ENCODE measurements at regions not wholly inside any gene's neighbourhood (a gene's known extent, or its start where the extent isn't known, plus 50 kb on each side); places are given as distances from the start of the nearest gene placed in this dataset.
"Not testable (repeated sequence)": the region's sequence is repeated elsewhere in the genome, so short reads cannot be mapped to it uniquely, and the experiment has no call there.

DNA sequence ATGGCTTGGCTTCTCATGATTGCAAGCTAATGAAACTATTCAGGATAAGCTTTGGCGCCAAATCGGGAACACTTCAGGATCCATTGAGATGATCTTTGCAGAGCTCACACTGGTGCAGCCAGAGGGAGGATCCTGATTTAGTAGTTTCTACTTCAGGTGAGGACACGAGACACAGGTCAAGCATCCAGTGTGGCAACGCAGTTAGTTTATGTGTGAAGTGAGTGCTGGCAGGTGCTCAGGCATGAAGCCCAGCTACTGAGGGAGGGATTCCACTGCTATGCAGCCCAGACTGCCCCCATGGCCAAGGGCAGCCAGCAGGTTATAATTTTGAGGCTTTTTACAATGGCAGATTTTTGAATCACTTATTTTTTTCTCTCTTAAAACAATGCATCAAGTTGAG is 113.5 kb upstream of the PCED1B start:
- DNase-seq: no peak
- intact Hi-C loops (cut with DNase I): no loop called here

DNA sequence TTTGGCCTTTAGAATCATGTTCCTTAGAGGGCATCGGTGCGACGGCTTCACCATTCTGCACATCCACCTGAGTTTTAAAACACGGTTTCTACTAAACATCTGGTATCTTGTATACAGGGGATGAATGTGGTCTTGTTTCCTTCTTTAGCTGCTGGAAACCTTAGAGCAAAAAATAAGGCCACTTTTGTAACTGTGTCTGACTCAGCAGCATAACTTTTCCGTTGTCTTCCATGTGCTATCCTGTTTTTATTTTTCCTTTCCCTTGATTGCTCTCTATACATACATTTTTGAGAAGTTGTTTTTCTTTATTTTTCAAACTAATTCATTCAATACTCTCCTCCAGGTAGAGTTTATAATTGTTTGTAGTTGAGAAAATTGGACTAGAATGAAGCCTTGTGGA is 108.8 kb upstream of the PCED1B start:
- intact Hi-C loops (cut with DNase I): no loop called here
- no peak for DNase-seq

- DNase-seq; intact Hi-C loops (cut with DNase I): not testable (repeated sequence)
These were observed 105.5 kb upstream of the PCED1B start for GRCh38 chr12:46973937-46974336.

DNA sequence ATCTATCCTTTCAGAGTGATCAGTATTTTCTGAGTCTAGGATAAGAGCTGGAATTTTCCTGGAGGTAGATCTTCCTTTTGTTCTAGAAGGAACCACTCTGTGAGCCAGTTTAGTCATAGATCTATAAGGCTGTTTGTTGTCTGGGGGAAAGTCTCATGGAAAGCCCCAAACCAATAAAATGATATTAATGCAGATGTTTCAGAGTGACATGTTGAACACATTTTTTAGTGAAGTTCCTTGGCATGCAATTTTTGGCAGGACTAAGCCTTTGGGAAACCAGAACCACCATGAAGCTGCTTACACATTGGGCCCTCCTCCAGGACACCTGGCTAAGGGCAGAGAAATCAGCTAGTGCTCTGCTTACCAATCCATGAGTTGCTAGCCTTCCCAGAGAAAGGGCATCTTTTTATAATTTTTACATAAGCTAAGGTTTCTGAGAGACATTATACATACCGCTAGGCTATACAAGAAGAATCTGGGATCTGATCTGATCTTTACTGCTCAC is 101.5 kb upstream of the PCED1B start:
- intact Hi-C loops (cut with DNase I): no loop called here
- DNase-seq: no peak

DNA sequence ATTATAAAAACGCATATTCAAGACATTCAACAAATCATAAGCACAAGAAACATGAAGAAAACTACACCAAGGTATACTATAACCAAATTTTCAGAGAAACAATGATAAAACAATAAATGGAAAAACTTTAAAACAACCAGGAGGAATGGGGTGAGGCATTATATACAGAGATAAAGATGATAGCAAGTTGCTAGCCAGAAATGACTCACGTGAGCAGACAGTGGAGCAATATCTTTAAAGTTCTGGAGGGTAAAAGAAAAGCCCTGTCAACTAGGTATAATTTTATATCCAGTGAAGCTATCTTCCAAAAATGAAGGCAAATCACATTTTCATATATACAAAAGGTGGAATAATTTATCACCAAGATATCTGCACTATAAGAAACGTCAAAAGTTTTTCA is 97.8 kb upstream of the PCED1B start:
- intact Hi-C loops (cut with DNase I): no loop called here

DNA sequence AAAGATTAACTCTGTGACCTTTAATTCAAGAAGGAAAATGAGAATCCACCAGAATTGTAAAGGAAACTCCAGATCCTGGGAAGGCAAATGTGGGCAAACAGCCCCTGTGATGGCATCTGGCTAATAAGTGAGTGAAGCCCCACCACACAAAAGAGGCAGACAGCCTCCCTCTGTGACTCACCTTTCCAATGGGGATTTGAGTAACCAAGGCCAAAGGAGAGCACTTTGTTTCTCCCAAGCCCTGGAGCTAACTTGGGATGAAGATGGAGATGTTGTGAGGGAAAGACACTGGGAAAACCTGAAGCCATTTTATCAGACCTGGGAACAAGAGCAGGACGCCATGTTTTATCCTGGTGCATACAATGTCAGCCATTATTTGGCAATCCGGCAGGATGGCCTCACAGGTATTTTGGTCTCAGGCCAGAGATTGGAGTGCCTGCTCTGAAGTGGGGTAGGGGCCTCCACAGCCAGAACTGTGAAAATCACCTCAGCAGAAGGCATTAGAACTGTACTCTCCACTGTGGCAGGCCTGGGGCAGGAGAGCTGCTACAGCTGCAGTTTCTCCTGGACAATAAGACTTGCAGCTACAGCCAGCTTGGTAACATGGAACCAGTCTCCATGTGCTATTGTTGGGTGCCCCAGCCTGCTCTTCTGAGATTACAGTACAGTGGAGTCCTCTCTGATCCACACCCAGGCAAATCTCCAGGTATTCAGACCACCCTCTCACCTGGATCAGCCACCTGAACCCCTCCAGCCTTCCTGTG is 96.6 kb upstream of the PCED1B start:
- intact Hi-C loops (cut with DNase I): no loop called here
- DNase-seq: no peak

More for the DNA sequence above, 97.8 kb upstream of the PCED1B start:
- DNase-seq: no peak

DNA sequence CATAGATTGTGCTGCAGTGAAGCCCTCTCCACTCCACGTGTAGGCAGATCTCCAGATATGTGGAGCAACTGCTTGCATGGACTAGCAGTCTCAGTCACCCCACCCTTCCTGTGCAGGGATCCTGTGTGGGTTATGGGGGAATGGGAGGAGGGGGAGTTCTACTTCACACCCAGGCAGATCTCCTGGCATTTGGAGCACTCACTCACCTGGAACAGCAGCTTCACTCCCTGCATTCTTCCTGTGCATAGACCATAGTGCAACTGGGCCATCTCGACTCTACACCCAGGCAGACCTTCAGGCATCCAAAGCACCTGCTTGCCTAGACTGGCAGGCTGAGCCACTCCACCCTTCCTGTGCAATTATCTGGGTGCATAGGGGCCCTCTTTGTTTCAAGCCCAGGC is 96.0 kb upstream of the PCED1B start:
- DNase-seq: no peak
- intact Hi-C loops (cut with DNase I): no loop called here

DNA sequence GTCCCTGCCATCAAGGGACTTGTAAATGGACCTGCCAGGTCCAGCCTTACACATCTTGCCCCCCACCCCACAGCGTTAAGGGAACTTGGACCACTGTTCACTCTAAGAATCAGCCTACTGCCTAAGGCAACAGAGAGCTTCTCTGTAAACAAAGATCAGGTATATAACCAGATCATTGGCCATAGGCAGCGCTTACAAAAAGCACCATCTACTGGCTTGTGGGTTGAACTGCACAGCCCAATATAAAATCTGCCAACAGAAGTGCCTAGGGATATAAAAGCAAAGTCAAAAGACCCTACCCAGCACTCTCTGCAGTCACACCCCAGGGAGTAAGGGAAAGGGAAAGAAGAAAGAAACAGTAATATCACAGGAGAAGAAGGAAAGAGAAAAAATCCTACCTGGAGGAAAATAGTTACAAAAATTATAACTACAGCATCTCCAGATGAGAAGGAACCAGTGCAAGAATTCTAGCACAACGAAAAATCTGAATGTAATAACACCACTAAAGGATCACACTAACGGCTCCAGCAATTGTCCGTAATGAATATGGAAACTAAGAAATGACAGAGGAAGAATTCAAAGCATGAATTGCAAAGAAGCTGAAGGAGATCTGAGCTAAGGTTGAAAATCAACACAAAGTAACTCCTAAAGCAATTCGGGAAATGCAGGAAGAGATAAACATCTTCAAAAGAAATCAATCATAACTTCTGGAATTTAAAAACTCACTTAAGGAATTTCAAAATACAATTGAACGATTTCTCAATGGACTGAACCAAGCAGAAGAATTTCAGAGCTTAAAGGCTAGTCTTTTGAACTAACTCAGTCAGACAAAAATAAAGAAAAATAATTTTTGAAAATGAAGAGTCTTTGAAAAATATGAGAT is 95.2 kb upstream of the PCED1B start:
- peak in 22 of 42 donors; percentile 5 to 49 (median 21) for DNase-seq
- intact Hi-C loops (cut with DNase I): no loop called here

- intact Hi-C loops (cut with DNase I): no loop called here
- DNase-seq: no peak
These were observed 93.6 kb upstream of the PCED1B start for GRCh38 chr12:46985816-46986215.

- intact Hi-C loops (cut with DNase I); DNase-seq: not testable (repeated sequence)
These were observed 91.3 kb upstream of the PCED1B start for GRCh38 chr12:46988122-46988521.

DNA sequence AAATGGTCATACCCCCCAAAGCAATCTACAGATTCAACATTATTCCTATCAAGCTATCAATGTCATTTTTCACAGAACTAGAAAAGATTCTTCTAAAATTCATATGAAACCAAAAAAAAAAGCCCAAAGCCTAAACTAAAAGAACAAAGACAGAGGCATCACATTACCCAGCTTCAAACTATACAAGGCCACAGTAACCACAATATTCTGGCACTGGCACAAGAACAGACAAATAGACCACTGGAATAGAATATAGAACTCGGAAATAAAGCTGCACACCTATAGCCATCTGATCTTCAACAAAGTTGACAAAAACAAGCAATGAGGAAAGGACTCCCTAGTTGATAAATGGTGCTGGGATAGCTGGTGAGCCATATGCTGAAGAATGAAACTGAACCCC is 89.2 kb upstream of the PCED1B start:
- intact Hi-C loops (cut with DNase I): no loop called here
- DNase-seq: no peak

DNA sequence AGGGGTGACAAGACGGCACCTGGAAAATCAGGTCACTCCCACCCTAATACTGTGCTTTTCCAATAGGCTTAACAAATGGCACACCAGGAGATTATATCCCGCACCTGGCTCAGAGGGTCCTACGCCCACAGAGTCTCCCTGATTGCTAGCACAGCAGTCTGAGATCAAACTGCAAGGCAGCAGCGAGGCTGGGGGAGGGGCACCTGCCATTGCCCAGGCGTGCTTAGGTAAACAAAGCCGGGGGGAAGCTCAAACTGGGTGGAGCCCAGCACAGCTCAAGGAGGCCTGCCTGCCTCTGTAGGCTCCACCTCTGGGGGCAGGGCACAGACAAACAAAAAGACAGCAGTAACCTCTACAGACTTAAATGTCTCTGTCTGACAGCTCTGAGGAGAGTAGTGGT is 87.4 kb upstream of the PCED1B start:
- intact Hi-C loops (cut with DNase I); DNase-seq: not testable (repeated sequence)

- no peak for DNase-seq
- intact Hi-C loops (cut with DNase I): no loop called here
These were observed 80.5 kb upstream of the PCED1B start for GRCh38 chr12:46998811-46999368.

GRCh38 chr12:47004634-47005033 is 74.8 kb upstream of the PCED1B start:
- no peak for DNase-seq
- intact Hi-C loops (cut with DNase I): no loop called here

DNA sequence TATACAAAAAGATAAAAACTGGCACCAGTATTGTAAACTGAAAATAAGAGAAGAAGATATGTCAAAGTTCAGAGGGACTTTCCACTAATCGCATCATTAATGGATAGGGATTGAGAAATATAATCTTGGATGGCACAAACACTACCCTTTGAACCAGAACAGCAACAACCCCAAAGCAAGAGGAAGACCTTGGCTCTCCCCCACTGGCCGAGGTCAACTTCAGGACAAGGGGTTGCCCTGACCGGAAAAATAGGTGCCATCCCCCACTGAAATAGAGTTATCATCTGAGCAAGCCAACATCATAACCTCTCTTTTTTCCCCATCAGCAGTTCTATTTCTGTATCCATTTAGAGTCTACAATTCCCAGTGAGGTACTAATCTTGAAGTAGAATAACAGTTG is 72.4 kb upstream of the PCED1B start:
- no peak for DNase-seq
- intact Hi-C loops (cut with DNase I): no loop called here

GRCh38 chr12:47012552-47012951 is 66.9 kb upstream of the PCED1B start:
- DNase-seq: no peak
- intact Hi-C loops (cut with DNase I): no loop called here

DNA sequence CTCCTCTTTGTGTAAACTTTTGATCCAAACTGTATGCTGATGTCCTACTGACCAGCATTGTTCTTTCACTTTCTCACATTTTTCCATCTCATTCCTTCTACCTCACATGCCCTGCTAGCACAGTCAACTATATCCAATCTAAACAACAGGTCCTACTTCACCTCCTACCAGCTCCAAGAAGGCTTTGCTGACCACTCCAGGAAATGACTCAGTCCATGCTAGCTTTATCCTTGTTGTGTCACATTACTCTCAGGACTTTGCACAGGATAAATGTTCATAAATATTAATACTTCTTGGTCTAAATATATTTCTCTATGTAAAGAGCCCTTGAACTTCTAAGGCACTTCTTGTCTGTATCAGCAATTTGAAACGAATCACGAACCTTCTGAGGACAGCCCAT is 64.9 kb upstream of the PCED1B start:
- no peak for DNase-seq
- intact Hi-C loops (cut with DNase I): no loop called here

GRCh38 chr12:47015381-47015780 is 64.0 kb upstream of the PCED1B start:
- intact Hi-C loops (cut with DNase I): no loop called here
- no peak for DNase-seq

- intact Hi-C loops (cut with DNase I): no loop called here
- DNase-seq: no peak
These were observed 62.2 kb upstream of the PCED1B start for GRCh38 chr12:47017041-47017713.
